ENCODE measurements at regions not wholly inside any gene's neighbourhood (a gene's known extent, or its start where the extent isn't known, plus 50 kb on each side); places are given as distances from the start of the nearest gene placed in this dataset.

GRCh38 chr10:117612113-117612512 is 69.6 kb downstream of the EMX2 start:
- H4K20me1 ChIP-seq (ENCODE audit: insufficient read depth, low read length) = no peaks in the 10 kb centered on the region
- H3K4me3 ChIP-seq (ENCODE audit: low read depth in 1 of 2, low read length in 2 of 2) = no peak overlapping the region
- H3K27ac ChIP-seq (ENCODE audit: low read length) = no peak overlapping the region
- H3K36me3 ChIP-seq (ENCODE audit: insufficient read depth, low read length) = no peaks in the 10 kb centered on the region
- H3K4me2 ChIP-seq (ENCODE audit: insufficient read depth, low read length) = no peak overlapping the region
- H3K9me3 ChIP-seq (ENCODE audit: insufficient read depth, low read length, severe bottlenecking) = no peaks in the 10 kb centered on the region
- no peak overlapping the region for H3K9ac ChIP-seq (ENCODE audit: low read depth, low read length)
- no peaks in the 10 kb centered on the region for H3K4me1 ChIP-seq (ENCODE audit: insufficient read depth, low read length)
- no peak for ATAC-seq (ENCODE audit: insufficient read depth, low read depth)
- no peak overlapping the region for H2AFZ ChIP-seq (ENCODE audit: low read depth, low read length)
- H3K79me2 ChIP-seq (ENCODE audit: insufficient read depth, low read length) = no peaks in the 10 kb centered on the region
- H3K27me3 ChIP-seq (ENCODE audit: insufficient read depth, low read length, poor library complexity) = peaks cover 2% of the 10 kb centered on the region
- no peak for DNase-seq
- no peak for TF ChIP-seq EZH2 (IDR thresholded peaks at IDR 0.05; ENCODE audit: borderline replicate concordance, low read depth, low read length, severe bottlenecking)
- TF ChIP-seq, protein P1, sequence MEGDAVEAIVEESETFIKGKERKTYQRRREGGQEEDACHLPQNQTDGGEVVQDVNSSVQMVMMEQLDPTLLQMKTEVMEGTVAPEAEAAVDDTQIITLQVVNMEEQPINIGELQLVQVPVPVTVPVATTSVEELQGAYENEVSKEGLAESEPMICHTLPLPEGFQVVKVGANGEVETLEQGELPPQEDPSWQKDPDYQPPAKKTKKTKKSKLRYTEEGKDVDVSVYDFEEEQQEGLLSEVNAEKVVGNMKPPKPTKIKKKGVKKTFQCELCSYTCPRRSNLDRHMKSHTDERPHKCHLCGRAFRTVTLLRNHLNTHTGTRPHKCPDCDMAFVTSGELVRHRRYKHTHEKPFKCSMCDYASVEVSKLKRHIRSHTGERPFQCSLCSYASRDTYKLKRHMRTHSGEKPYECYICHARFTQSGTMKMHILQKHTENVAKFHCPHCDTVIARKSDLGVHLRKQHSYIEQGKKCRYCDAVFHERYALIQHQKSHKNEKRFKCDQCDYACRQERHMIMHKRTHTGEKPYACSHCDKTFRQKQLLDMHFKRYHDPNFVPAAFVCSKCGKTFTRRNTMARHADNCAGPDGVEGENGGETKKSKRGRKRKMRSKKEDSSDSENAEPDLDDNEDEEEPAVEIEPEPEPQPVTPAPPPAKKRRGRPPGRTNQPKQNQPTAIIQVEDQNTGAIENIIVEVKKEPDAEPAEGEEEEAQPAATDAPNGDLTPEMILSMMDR (IDR thresholded peaks at IDR 0.05; ENCODE audit: borderline replicate concordance, extremely low read depth, low read length, poor library complexity, severe bottlenecking) = no peak

- ATAC-seq (ENCODE audit: insufficient read depth, low read depth) = no peak
- no peaks in the 10 kb centered on the region for H4K20me1 ChIP-seq (ENCODE audit: insufficient read depth, low read length)
- DNase-seq = no peak
- H3K9me3 ChIP-seq (ENCODE audit: insufficient read depth, low read length, severe bottlenecking) = no peaks in the 10 kb centered on the region
- peaks cover 2% of the 10 kb centered on the region for H3K27me3 ChIP-seq (ENCODE audit: insufficient read depth, low read length, poor library complexity)
- no peak overlapping the region for H3K27ac ChIP-seq (ENCODE audit: low read length)
- no peak overlapping the region for H3K4me2 ChIP-seq (ENCODE audit: insufficient read depth, low read length)
- TF ChIP-seq, protein P1 (IDR thresholded peaks at IDR 0.05; ENCODE audit: borderline replicate concordance, extremely low read depth, low read length, poor library complexity, severe bottlenecking) = no peak
- no peaks in the 10 kb centered on the region for H3K79me2 ChIP-seq (ENCODE audit: insufficient read depth, low read length)
- no peak overlapping the region for H3K4me3 ChIP-seq (ENCODE audit: low read depth in 1 of 2, low read length in 2 of 2)
- H3K9ac ChIP-seq (ENCODE audit: low read depth, low read length) = no peak overlapping the region
- H3K36me3 ChIP-seq (ENCODE audit: insufficient read depth, low read length) = no peaks in the 10 kb centered on the region
- H2AFZ ChIP-seq (ENCODE audit: low read depth, low read length) = no peak overlapping the region
- H3K4me1 ChIP-seq (ENCODE audit: insufficient read depth, low read length) = no peaks in the 10 kb centered on the region
Observed at GRCh38 chr10:117615649-117616048, 73.1 kb downstream of the EMX2 start.

GRCh38 chr10:117616179-117616578 is 73.6 kb downstream of the EMX2 start:
- no peaks in the 10 kb centered on the region for H3K79me2 ChIP-seq (ENCODE audit: insufficient read depth, low read length)
- H3K9me3 ChIP-seq (ENCODE audit: insufficient read depth, low read length, severe bottlenecking) = no peaks in the 10 kb centered on the region
- H3K4me1 ChIP-seq (ENCODE audit: insufficient read depth, low read length) = no peaks in the 10 kb centered on the region
- H3K27ac ChIP-seq (ENCODE audit: low read length) = no peak overlapping the region
- no peak overlapping the region for H3K4me3 ChIP-seq (ENCODE audit: low read depth in 1 of 2, low read length in 2 of 2)
- no peak overlapping the region for H3K4me2 ChIP-seq (ENCODE audit: insufficient read depth, low read length)
- no peaks in the 10 kb centered on the region for H4K20me1 ChIP-seq (ENCODE audit: insufficient read depth, low read length)
- peaks cover 2% of the 10 kb centered on the region for H3K27me3 ChIP-seq (ENCODE audit: insufficient read depth, low read length, poor library complexity)
- no peak overlapping the region for H3K9ac ChIP-seq (ENCODE audit: low read depth, low read length)
- no peak overlapping the region for H2AFZ ChIP-seq (ENCODE audit: low read depth, low read length)
- DNase-seq (no peak), ATAC-seq (ENCODE audit: insufficient read depth, low read depth) (no peak)
- TF ChIP-seq, protein P1 (IDR thresholded peaks at IDR 0.05; ENCODE audit: borderline replicate concordance, extremely low read depth, low read length, poor library complexity, severe bottlenecking) = no peak
- no peak for TF ChIP-seq EZH2 (IDR thresholded peaks at IDR 0.05; ENCODE audit: borderline replicate concordance, low read depth, low read length, severe bottlenecking)
- H3K36me3 ChIP-seq (ENCODE audit: insufficient read depth, low read length) = no peaks in the 10 kb centered on the region

DNA sequence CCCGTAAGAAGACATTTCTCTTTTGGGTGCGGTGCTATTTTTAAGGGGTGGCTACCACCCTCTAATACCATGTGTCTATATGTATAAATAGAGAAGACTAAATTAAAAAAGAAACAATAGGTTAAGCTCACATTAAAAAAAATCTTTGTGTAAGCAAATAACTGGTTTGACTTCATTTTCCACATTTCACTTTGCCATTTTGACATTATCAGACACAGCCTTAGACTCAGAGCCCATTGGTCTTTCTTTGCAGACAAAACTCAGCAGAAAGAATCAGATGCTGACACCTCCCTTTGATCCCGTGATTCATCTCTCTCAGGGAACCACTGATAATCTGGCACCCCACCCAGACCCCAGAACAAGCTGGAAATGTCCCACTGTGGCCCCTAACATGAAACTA is 74.5 kb downstream of the EMX2 start:
- H3K4me3 ChIP-seq (ENCODE audit: low read depth in 1 of 2, low read length in 2 of 2) = no peak overlapping the region
- H3K27me3 ChIP-seq (ENCODE audit: insufficient read depth, low read length, poor library complexity) = peaks cover 2% of the 10 kb centered on the region
- H4K20me1 ChIP-seq (ENCODE audit: insufficient read depth, low read length) = no peaks in the 10 kb centered on the region
- TF ChIP-seq, protein P1 (IDR thresholded peaks at IDR 0.05; ENCODE audit: borderline replicate concordance, extremely low read depth, low read length, poor library complexity, severe bottlenecking) = no peak
- TF ChIP-seq EZH2 (IDR thresholded peaks at IDR 0.05; ENCODE audit: borderline replicate concordance, low read depth, low read length, severe bottlenecking) = no peak
- no peaks in the 10 kb centered on the region for H3K36me3 ChIP-seq (ENCODE audit: insufficient read depth, low read length)
- H3K9me3 ChIP-seq (ENCODE audit: insufficient read depth, low read length, severe bottlenecking) = no peaks in the 10 kb centered on the region
- no peak overlapping the region for H3K9ac ChIP-seq (ENCODE audit: low read depth, low read length)
- ATAC-seq (ENCODE audit: insufficient read depth, low read depth) (no peak), DNase-seq (no peak)
- H3K4me1 ChIP-seq (ENCODE audit: insufficient read depth, low read length) = no peaks in the 10 kb centered on the region
- H3K27ac ChIP-seq (ENCODE audit: low read length) = no peak overlapping the region
- no peak overlapping the region for H2AFZ ChIP-seq (ENCODE audit: low read depth, low read length)
- H3K4me2 ChIP-seq (ENCODE audit: insufficient read depth, low read length) = no peak overlapping the region
- no peaks in the 10 kb centered on the region for H3K79me2 ChIP-seq (ENCODE audit: insufficient read depth, low read length)
